Inflammatory macrophage (primary cell): ENCODE measurements at regions not wholly inside any gene's neighbourhood (a gene's known extent, or its start where the extent isn't known, plus 50 kb on each side); places are given as distances from the start of the nearest gene placed in this dataset.
"Not testable (repeated sequence)": the region's sequence is repeated elsewhere in the genome, so short reads cannot be mapped to it uniquely, and the experiment has no call there.

Experiments used
- DNase-seq, 2 donors: peaks; one replicate each; pipeline ENCODE4 v3.0.0-alpha.2; 2020 to 2022

- not testable (repeated sequence) for DNase-seq
These were observed 1690.4 kb upstream of the DEFB115 start for GRCh38 chr20:29566901-29567635.

- DNase-seq, result not testable (repeated sequence)
These were observed 1689.8 kb upstream of the DEFB115 start for GRCh38 chr20:29567671-29568070.

- not testable (repeated sequence) for DNase-seq
These were observed 1687.3 kb upstream of the DEFB115 start for GRCh38 chr20:29570126-29570525.

GRCh38 chr20:29589530-29589929 is 1667.9 kb upstream of the DEFB115 start:
- DNase-seq, result not testable (repeated sequence)

- not testable (repeated sequence) for DNase-seq
These were observed 1653.3 kb upstream of the DEFB115 start for GRCh38 chr20:29604163-29604562.

- not testable (repeated sequence) for DNase-seq
These were observed 1651.3 kb upstream of the DEFB115 start for GRCh38 chr20:29606171-29606570.

GRCh38 chr20:29629395-29629794 is 1628.1 kb upstream of the DEFB115 start:
- DNase-seq, result not testable (repeated sequence)
